PC-3 (cell line): ENCODE measurements at regions not wholly inside any gene's neighbourhood (a gene's known extent, or its start where the extent isn't known, plus 50 kb on each side); places are given as distances from the start of the nearest gene placed in this dataset.

Source experiments
- EZH2 ChIP-seq: fragments of 300-600 bp; sonication (generic); IDR thresholded peaks from one replicate; pipeline ENCODE4 v1.6.1; 2017; ENCODE audit warnings: antibody characterized with exemption, mild to moderate bottlenecking, low read length; ENCODE audit not compliant: unreplicated experiment
- EZH2phosphoT487 ChIP-seq: fragments of 300-600 bp; sonication (generic); IDR thresholded peaks from 2 replicates; pipeline ENCODE4 v1.6.1; 2018; ENCODE audit warnings: mild to moderate bottlenecking, antibody characterized with exemption, low read length, borderline replicate concordance
- TF ChIP-seq, protein P1 (sequence below): fragments of 300-600 bp; sonication (generic); conservative IDR thresholded peaks from 2 replicates; pipeline ENCODE4 v1.5.1; 2017; ENCODE audit warnings: antibody characterized with exemption, low read depth, mild to moderate bottlenecking, low read length

DNA sequence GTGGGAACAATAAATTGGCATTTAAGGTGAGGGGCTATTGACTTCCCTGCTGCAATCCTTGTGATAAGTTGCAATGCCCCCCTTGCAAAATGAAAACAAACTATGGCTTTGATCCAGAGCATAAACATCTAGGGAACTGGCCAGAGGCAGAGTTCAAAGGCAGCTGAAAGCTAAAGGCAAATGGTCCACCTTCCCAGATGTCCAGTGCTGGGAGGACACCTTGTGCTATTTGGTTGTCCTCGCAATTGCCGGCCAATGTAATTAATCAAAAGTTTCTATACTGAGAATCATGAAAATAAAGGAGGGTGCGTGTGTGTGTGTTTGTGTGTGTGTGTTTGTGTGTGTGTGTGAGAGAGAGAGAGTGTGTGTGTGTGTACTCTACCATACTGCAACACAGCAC is 337.4 kb downstream of the CBLN4 start:
- TF ChIP-seq EZH2 (no peak), EZH2phosphoT487 (no peak)
- TF ChIP-seq, protein P1, sequence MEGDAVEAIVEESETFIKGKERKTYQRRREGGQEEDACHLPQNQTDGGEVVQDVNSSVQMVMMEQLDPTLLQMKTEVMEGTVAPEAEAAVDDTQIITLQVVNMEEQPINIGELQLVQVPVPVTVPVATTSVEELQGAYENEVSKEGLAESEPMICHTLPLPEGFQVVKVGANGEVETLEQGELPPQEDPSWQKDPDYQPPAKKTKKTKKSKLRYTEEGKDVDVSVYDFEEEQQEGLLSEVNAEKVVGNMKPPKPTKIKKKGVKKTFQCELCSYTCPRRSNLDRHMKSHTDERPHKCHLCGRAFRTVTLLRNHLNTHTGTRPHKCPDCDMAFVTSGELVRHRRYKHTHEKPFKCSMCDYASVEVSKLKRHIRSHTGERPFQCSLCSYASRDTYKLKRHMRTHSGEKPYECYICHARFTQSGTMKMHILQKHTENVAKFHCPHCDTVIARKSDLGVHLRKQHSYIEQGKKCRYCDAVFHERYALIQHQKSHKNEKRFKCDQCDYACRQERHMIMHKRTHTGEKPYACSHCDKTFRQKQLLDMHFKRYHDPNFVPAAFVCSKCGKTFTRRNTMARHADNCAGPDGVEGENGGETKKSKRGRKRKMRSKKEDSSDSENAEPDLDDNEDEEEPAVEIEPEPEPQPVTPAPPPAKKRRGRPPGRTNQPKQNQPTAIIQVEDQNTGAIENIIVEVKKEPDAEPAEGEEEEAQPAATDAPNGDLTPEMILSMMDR: no peak
